H9 (cell line): ENCODE measurements at regions not wholly inside any gene's neighbourhood (a gene's known extent, or its start where the extent isn't known, plus 50 kb on each side); places are given as distances from the start of the nearest gene placed in this dataset.

ENCODE experiments used
- DNase-seq: peaks from one replicate; pipeline ENCODE4 v3.0.0-alpha.2; 2017
- H2AFZ ChIP-seq: one replicate; pipeline ENCODE4 v1.6.1; 2013; ENCODE audit warnings: mild to moderate bottlenecking, low read length, control low read depth, moderate library complexity
- H2AK5ac ChIP-seq: 2 replicates; pipeline ENCODE4 v1.6.1; 2013; ENCODE audit warnings: low read length, control low read depth, mixed read lengths; ENCODE audit not compliant: insufficient read length
- H2BK120ac ChIP-seq: one replicate; pipeline ENCODE4 v1.6.1; 2013; ENCODE audit warnings: low read depth, mild to moderate bottlenecking, low read length, control low read depth, inconsistent platforms; ENCODE audit not compliant: poor library complexity, severe bottlenecking
- H2BK12ac ChIP-seq: 2 replicates; pipeline ENCODE4 v1.6.1; 2013; ENCODE audit warnings: low read length, control low read depth, mixed read lengths, low read depth; ENCODE audit not compliant: insufficient read length
- H2BK15ac ChIP-seq: 2 replicates; pipeline ENCODE4 v1.6.1; 2013; ENCODE audit warnings: low read depth, low read length, control low read depth
- H2BK20ac ChIP-seq: one replicate; pipeline ENCODE4 v1.6.1; 2013; ENCODE audit warnings: low read depth, mild to moderate bottlenecking, low read length, control low read depth, inconsistent platforms; ENCODE audit not compliant: poor library complexity, severe bottlenecking
- H2BK5ac ChIP-seq: 2 replicates; pipeline ENCODE4 v1.6.1; 2013; ENCODE audit warnings: low read length, control low read depth, mixed read lengths; ENCODE audit not compliant: insufficient read length
- H3K14ac ChIP-seq: 2 replicates; pipeline ENCODE4 v1.6.1; 2013; ENCODE audit warnings: low read length, control low read depth; ENCODE audit not compliant: insufficient read depth
- H3K18ac ChIP-seq: 2 replicates; pipeline ENCODE4 v1.6.1; 2013; ENCODE audit warnings: low read depth, mild to moderate bottlenecking, mixed read lengths, low read length, control low read depth; ENCODE audit not compliant: insufficient read length
- H3K23ac ChIP-seq: 2 replicates; pipeline ENCODE4 v1.6.1; 2013; ENCODE audit warnings: low read length, control low read depth, mixed read lengths, low read depth; ENCODE audit not compliant: insufficient read length
- H3K23me2 ChIP-seq: 2 replicates; pipeline ENCODE4 v1.6.1; 2013; ENCODE audit warnings: low read depth, mild to moderate bottlenecking, mixed read lengths, low read length, control low read depth; ENCODE audit not compliant: insufficient read length, poor library complexity, severe bottlenecking
- H3K27ac ChIP-seq: 2 replicates; pipeline ENCODE4 v1.5.1; 2013; ENCODE audit warnings: low read length, control low read depth, mixed read lengths, low read depth; ENCODE audit not compliant: insufficient read length
- H3K27me3 ChIP-seq: 2 replicates; pipeline ENCODE4 v1.6.1; 2013; ENCODE audit warnings: low read length, control low read depth, inconsistent platforms; ENCODE audit not compliant: insufficient read depth
- H3K4ac ChIP-seq: 2 replicates; pipeline ENCODE4 v1.6.1; 2013; ENCODE audit warnings: low read depth, mild to moderate bottlenecking, control low read depth, inconsistent platforms, low read length, moderate library complexity
- H3K4me1 ChIP-seq: 2 replicates; pipeline ENCODE4 v1.6.1; 2013; ENCODE audit warnings: low read length, control low read depth, inconsistent platforms; ENCODE audit not compliant: insufficient read depth
- H3K4me2 ChIP-seq: 2 replicates; pipeline ENCODE4 v1.6.1; 2013; ENCODE audit warnings: low read length, control low read depth, mixed read lengths; ENCODE audit not compliant: insufficient read length, insufficient read depth
- H3K56ac ChIP-seq: 2 replicates; pipeline ENCODE4 v1.6.1; 2013; ENCODE audit warnings: low read depth, mild to moderate bottlenecking, mixed read lengths, low read length, control low read depth; ENCODE audit not compliant: insufficient read length
- H3K79me1 ChIP-seq: 2 replicates; pipeline ENCODE4 v1.6.1; 2013; ENCODE audit warnings: low read depth, mild to moderate bottlenecking, moderate library complexity, low read length, control low read depth, inconsistent platforms; ENCODE audit not compliant: insufficient read depth, poor library complexity, severe bottlenecking
- H3K79me2 ChIP-seq: 2 replicates; pipeline ENCODE4 v1.6.1; 2013; ENCODE audit warnings: low read length, control low read depth, inconsistent platforms; ENCODE audit not compliant: insufficient read depth
- H3K9ac ChIP-seq: 2 replicates; pipeline ENCODE4 v1.6.1; 2013; ENCODE audit warnings: low read length, control low read depth, mixed read lengths; ENCODE audit not compliant: insufficient read length; ENCODE audit errors: extremely low read depth
- H3K9me3 ChIP-seq: one replicate; pipeline ENCODE4 v1.6.1; 2013; ENCODE audit warnings: low read depth, low read length, inconsistent platforms; ENCODE audit not compliant: control insufficient read depth
- H3T11ph ChIP-seq: one replicate; pipeline ENCODE4 v1.6.1; 2013; ENCODE audit warnings: mild to moderate bottlenecking, low read length, control low read depth, inconsistent platforms
- H4K20me1 ChIP-seq: one replicate; pipeline ENCODE4 v1.6.1; 2013; ENCODE audit not compliant: control insufficient read depth, insufficient read length, insufficient read depth
- H4K5ac ChIP-seq: 2 replicates; pipeline ENCODE4 v1.6.1; 2013; ENCODE audit warnings: low read depth, mild to moderate bottlenecking, mixed read lengths, low read length, control low read depth; ENCODE audit not compliant: insufficient read length
- H4K8ac ChIP-seq: replicated peaks from 2 replicates; pipeline ENCODE4 v1.6.1; 2013; ENCODE audit warnings: low read length, control low read depth, mixed read lengths, low read depth; ENCODE audit not compliant: insufficient read length
- H4K91ac ChIP-seq: 2 replicates; pipeline ENCODE4 v1.6.1; 2013; ENCODE audit warnings: low read depth, mild to moderate bottlenecking, moderate library complexity, mixed read lengths, low read length, control low read depth; ENCODE audit not compliant: insufficient read length
- H3K27ac Mint-ChIP-seq, 3 experiments: 2 replicates in 2 of 3; 3 replicates in 1 of 3; pipeline ENCODE4 v1.8.0; 2020 to 2021; ENCODE audit warnings: mixed read lengths in 3 of 3, mild to moderate bottlenecking in 1 of 3, moderate library complexity in 1 of 3
- H3K27me3 Mint-ChIP-seq: 2 replicates; pipeline ENCODE4 v1.8.0; 2021; ENCODE audit warnings: low read depth, mild to moderate bottlenecking, moderate library complexity, mixed read lengths
- H3K36me3 Mint-ChIP-seq, 3 experiments: 2 replicates in 2 of 3; 3 replicates in 1 of 3; pipeline ENCODE4 v1.8.0; 2020 to 2021; ENCODE audit warnings: low read depth in 3 of 3, mixed read lengths in 3 of 3; ENCODE audit not compliant: insufficient read depth in 1 of 3
- H3K4me1 Mint-ChIP-seq, 2 experiments: 2 replicates each; pipeline ENCODE4 v1.8.0; 2020; ENCODE audit warnings: mixed read lengths in 2 of 2
- H3K4me3 Mint-ChIP-seq, 2 experiments: 2 replicates in 1 of 2; 3 replicates in 1 of 2; pipeline ENCODE4 v1.8.0; 2020 to 2021; ENCODE audit warnings: mild to moderate bottlenecking in 2 of 2, mixed read lengths in 2 of 2, moderate library complexity in 1 of 2
- H3K9me3 Mint-ChIP-seq, 2 experiments: 2 replicates in 1 of 2; 3 replicates in 1 of 2; pipeline ENCODE4 v1.8.0; 2020; ENCODE audit warnings: mild to moderate bottlenecking in 2 of 2, mixed read lengths in 2 of 2, moderate library complexity in 1 of 2
- CTCF ChIP-seq: fragments of 200-600 bp; sonication (generic); conservative IDR thresholded peaks from 3 replicates; pipeline ENCODE4 v1.8.0; 2021; ENCODE audit warnings: antibody characterized with exemption, mild to moderate bottlenecking
- WGBS: extraction: QIAGEN DNeasy Blood & Tissue Kit; methylation state at CpG from one replicate; pipeline ENCODE4 v1.1.7; 2013; ENCODE audit warnings: missing lambda C conversion rate, low lambda C conversion rate, mixed read lengths; ENCODE audit not compliant: insufficient read length; ENCODE audit errors: extremely low coverage; 5-methylcytosine and 5-hydroxymethylcytosine counted together

GRCh38 chr1:199639453-199639852 is 388.1 kb upstream of the NR5A2 start:
- no peak overlapping the region for H3K9ac ChIP-seq
- no peaks in the 10 kb centered on the region for H3K79me2 ChIP-seq
- H3K4me2 ChIP-seq, result no peak overlapping the region
- no peak for TF ChIP-seq CTCF
- no peaks in the 10 kb centered on the region for H4K20me1 ChIP-seq
- no peak overlapping the region for H2BK12ac ChIP-seq
- Mint-ChIP-seq H3K27ac (no peak overlapping the region), H3K4me1 (peaks cover 0 to 3% of the 10 kb centered on the region in 2 experiments; a peak in 1 of 4 replicates), H3K36me3 (peaks cover 0 to 18% (median 10%) of the 10 kb centered on the region in 3 experiments; a peak in 6 of 7 replicates), H3K4me3 (no peak overlapping the region), H3K9me3 (peaks cover 16 to 23% of the 10 kb centered on the region in 2 experiments; a peak in 4 of 5 replicates), H3K27me3 (peaks cover 2% of the 10 kb centered on the region; the same call in 1 of the 2 replicates)
- H4K91ac ChIP-seq, result no peak overlapping the region
- no peak overlapping the region for H2BK120ac ChIP-seq
- no peaks in the 10 kb centered on the region for H3K4me1 ChIP-seq
- no peak overlapping the region for H2BK20ac ChIP-seq
- no CpG with 5 or more reads among the region's 1 CpG for WGBS
- no peak overlapping the region for H3K27ac ChIP-seq
- H3K23me2 ChIP-seq, result no peaks in the 10 kb centered on the region
- no peak overlapping the region for H3K4ac ChIP-seq
- H3K79me1 ChIP-seq, result no peaks in the 10 kb centered on the region
- H2BK5ac ChIP-seq, result no peak overlapping the region
- H3K27me3 ChIP-seq, result no peaks in the 10 kb centered on the region
- no peak overlapping the region for H3T11ph ChIP-seq
- H4K8ac ChIP-seq, result no peak overlapping the region
- H3K56ac ChIP-seq, result no peak overlapping the region
- no peak overlapping the region for H2AFZ ChIP-seq
- no peak overlapping the region for H2AK5ac ChIP-seq
- no peak overlapping the region for H3K23ac ChIP-seq
- DNase-seq, result no peak
- H4K5ac ChIP-seq, result no peak overlapping the region
- H3K14ac ChIP-seq, result no peak overlapping the region
- H2BK15ac ChIP-seq, result no peak overlapping the region
- no peaks in the 10 kb centered on the region for H3K9me3 ChIP-seq
- no peak overlapping the region for H3K18ac ChIP-seq
